ENCODE measurements at regions not wholly inside any gene's neighbourhood (a gene's known extent, or its start where the extent isn't known, plus 50 kb on each side); places are given as distances from the start of the nearest gene placed in this dataset.

- TF ChIP-seq SP1 (CRISPR knock-in tag; conservative IDR thresholded peaks at IDR 0.05): no peak
- TF ChIP-seq, protein P1, sequence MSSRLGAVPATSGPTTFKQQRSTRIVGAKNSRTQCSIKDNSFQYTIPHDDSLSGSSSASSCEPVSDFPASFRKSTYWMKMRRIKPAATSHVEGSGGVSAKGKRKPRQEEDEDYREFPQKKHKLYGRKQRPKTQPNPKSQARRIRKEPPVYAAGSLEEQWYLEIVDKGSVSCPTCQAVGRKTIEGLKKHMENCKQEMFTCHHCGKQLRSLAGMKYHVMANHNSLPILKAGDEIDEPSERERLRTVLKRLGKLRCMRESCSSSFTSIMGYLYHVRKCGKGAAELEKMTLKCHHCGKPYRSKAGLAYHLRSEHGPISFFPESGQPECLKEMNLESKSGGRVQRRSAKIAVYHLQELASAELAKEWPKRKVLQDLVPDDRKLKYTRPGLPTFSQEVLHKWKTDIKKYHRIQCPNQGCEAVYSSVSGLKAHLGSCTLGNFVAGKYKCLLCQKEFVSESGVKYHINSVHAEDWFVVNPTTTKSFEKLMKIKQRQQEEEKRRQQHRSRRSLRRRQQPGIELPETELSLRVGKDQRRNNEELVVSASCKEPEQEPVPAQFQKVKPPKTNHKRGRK (CRISPR knock-in tag; IDR thresholded peaks at IDR 0.05; ENCODE audit: borderline replicate concordance): no peak
- TF ChIP-seq, protein P2, sequence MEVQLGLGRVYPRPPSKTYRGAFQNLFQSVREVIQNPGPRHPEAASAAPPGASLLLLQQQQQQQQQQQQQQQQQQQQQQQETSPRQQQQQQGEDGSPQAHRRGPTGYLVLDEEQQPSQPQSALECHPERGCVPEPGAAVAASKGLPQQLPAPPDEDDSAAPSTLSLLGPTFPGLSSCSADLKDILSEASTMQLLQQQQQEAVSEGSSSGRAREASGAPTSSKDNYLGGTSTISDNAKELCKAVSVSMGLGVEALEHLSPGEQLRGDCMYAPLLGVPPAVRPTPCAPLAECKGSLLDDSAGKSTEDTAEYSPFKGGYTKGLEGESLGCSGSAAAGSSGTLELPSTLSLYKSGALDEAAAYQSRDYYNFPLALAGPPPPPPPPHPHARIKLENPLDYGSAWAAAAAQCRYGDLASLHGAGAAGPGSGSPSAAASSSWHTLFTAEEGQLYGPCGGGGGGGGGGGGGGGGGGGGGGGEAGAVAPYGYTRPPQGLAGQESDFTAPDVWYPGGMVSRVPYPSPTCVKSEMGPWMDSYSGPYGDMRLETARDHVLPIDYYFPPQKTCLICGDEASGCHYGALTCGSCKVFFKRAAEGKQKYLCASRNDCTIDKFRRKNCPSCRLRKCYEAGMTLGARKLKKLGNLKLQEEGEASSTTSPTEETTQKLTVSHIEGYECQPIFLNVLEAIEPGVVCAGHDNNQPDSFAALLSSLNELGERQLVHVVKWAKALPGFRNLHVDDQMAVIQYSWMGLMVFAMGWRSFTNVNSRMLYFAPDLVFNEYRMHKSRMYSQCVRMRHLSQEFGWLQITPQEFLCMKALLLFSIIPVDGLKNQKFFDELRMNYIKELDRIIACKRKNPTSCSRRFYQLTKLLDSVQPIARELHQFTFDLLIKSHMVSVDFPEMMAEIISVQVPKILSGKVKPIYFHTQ (CRISPR knock-in tag; IDR thresholded peaks at IDR 0.05): no peak
- no peak for TF ChIP-seq ETV6 (CRISPR knock-in tag; IDR thresholded peaks at IDR 0.05)
- TF ChIP-seq, protein P3, sequence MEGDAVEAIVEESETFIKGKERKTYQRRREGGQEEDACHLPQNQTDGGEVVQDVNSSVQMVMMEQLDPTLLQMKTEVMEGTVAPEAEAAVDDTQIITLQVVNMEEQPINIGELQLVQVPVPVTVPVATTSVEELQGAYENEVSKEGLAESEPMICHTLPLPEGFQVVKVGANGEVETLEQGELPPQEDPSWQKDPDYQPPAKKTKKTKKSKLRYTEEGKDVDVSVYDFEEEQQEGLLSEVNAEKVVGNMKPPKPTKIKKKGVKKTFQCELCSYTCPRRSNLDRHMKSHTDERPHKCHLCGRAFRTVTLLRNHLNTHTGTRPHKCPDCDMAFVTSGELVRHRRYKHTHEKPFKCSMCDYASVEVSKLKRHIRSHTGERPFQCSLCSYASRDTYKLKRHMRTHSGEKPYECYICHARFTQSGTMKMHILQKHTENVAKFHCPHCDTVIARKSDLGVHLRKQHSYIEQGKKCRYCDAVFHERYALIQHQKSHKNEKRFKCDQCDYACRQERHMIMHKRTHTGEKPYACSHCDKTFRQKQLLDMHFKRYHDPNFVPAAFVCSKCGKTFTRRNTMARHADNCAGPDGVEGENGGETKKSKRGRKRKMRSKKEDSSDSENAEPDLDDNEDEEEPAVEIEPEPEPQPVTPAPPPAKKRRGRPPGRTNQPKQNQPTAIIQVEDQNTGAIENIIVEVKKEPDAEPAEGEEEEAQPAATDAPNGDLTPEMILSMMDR (IDR thresholded peaks at IDR 0.05): no peak
- TF ChIP-seq TCF7 (CRISPR knock-in tag; IDR thresholded peaks at IDR 0.05; ENCODE audit: low read depth): no peak
- no peak for TF ChIP-seq ELF4 (CRISPR knock-in tag; IDR thresholded peaks at IDR 0.05; ENCODE audit: low read depth)
- no peak for TF ChIP-seq ATF2 (CRISPR knock-in tag; IDR thresholded peaks at IDR 0.05; ENCODE audit: borderline replicate concordance, low read depth)
- TF ChIP-seq, protein P4, sequence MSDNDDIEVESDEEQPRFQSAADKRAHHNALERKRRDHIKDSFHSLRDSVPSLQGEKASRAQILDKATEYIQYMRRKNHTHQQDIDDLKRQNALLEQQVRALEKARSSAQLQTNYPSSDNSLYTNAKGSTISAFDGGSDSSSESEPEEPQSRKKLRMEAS (CRISPR knock-in tag; IDR thresholded peaks at IDR 0.05): no peak
These were observed 389.2 kb downstream of the MAT2B start for GRCh38 chr5:163894645-163895044.
